MM.1S (cell line): ENCODE measurements at regions not wholly inside any gene's neighbourhood (a gene's known extent, or its start where the extent isn't known, plus 50 kb on each side); places are given as distances from the start of the nearest gene placed in this dataset.

ENCODE experiments used
- CTCF ChIP-seq: fragments of 300-600 bp; sonication (generic); IDR thresholded peaks from 2 replicates; pipeline ENCODE4 v1.5.1; 2016; ENCODE audit warnings: antibody characterized with exemption, low read length, mixed read lengths
- EZH2 ChIP-seq: fragments of 300-600 bp; sonication (generic); optimal IDR thresholded peaks from 2 replicates; pipeline ENCODE3; 2017; ENCODE audit warnings: low read depth, mild to moderate bottlenecking, antibody characterized with exemption, low read length, mixed read lengths
- EZH2phosphoT487 ChIP-seq: fragments of 300-600 bp; sonication (generic); IDR thresholded peaks from 2 replicates; pipeline ENCODE4 v1.6.1; 2018; ENCODE audit warnings: antibody characterized with exemption, low read length

- no peak for TF ChIP-seq CTCF
- TF ChIP-seq EZH2, result no peak
- no peak for TF ChIP-seq EZH2phosphoT487
Observed at GRCh38 chr15:37638116-37638515, 296.3 kb upstream of the TMCO5A start.
